Muscle of leg (tissue), 3 donors: ENCODE measurements at regions not wholly inside any gene's neighbourhood (a gene's known extent, or its start where the extent isn't known, plus 50 kb on each side); places are given as distances from the start of the nearest gene placed in this dataset.

Experiments
- DNase-seq: peaks from one replicate; pipeline ENCODE4 v3.0.0; 2013
- H3K27ac ChIP-seq: one replicate; pipeline ENCODE4 v1.5.1; 2013; ENCODE audit warnings: mild to moderate bottlenecking, low read length, control low read depth
- H3K27me3 ChIP-seq: one replicate; pipeline ENCODE4 v1.6.1; 2013; ENCODE audit warnings: low read length; ENCODE audit not compliant: control insufficient read depth, insufficient read depth
- H3K36me3 ChIP-seq: one replicate; pipeline ENCODE4 v1.6.1; 2013; ENCODE audit warnings: low read length; ENCODE audit not compliant: control insufficient read depth, insufficient read depth
- H3K4me1 ChIP-seq: one replicate; pipeline ENCODE4 v1.6.1; 2013; ENCODE audit warnings: low read length; ENCODE audit not compliant: control insufficient read depth, insufficient read depth
- H3K4me3 ChIP-seq: one replicate; pipeline ENCODE4 v1.5.1; 2013; ENCODE audit warnings: low read length, control low read depth
- H3K9me3 ChIP-seq: replicated peaks from 2 replicates; pipeline ENCODE4 v1.6.1; 2013; ENCODE audit warnings: low read depth, low read length; ENCODE audit not compliant: control insufficient read depth
- WGBS: methylation state at CpG from one replicate; pipeline ENCODE4 v1.1.5; 2013; ENCODE audit warnings: missing lambda C conversion rate; ENCODE audit not compliant: insufficient coverage; 5-methylcytosine and 5-hydroxymethylcytosine counted together

GRCh38 chr4:129362691-129363274 lies 266.8 kb downstream of the C4orf33 start:
- Histone ChIP-seq H3K27ac (no peak overlapping the region), H3K4me1 (no peaks in the 10 kb centered on the region), H3K36me3 (no peaks in the 10 kb centered on the region), H3K27me3 (no peaks in the 10 kb centered on the region), H3K9me3 (no peaks in the 10 kb centered on the region), H3K4me3 (no peak overlapping the region)
- no CpG with 5 or more reads among the region's 5 CpGs for WGBS
- peak; percentile 88 for DNase-seq

DNA sequence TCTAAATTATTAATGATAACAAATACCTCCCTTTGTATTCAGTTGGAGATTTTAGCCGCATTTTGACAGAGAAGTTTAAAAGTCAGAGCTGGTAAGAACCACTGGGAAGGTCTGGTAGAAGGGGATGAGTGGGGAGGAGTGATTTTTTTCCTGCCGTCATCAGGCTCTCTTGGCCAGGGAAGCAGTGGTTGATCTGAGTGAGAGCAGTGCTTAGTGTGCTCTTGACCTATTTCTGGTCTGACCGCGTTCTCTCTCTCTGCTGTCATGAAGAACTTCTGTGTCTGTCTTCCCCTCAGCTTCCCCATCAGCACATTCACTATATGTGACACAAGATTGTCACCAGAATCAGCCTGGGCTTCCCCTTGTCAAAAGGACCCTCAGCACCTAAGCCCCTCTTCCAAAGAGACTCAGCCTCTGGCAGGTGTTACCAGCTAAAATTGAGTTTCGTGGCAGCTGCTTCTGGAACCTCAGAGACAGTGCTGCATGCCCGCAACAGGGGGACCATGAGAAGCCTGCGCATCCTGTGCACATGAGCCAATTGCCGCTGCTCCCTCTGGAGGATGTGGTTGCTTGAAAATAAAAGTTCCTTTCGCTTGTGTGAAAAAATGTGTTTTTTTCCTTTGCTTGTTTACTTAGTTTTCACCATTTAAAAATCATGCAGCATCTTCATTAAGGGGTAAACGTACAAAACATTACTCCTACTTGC lies 268.9 kb downstream of the C4orf33 start:
- DNase-seq: no peak
- no peaks in the 10 kb centered on the region for H3K27me3 ChIP-seq
- no peaks in the 10 kb centered on the region for H3K4me1 ChIP-seq
- H3K4me3 ChIP-seq: no peak overlapping the region
- no peaks in the 10 kb centered on the region for H3K36me3 ChIP-seq
- H3K27ac ChIP-seq: no peak overlapping the region
- WGBS: 76% methylated on average over 5 of the region's 10 CpGs
- no peaks in the 10 kb centered on the region for H3K9me3 ChIP-seq

DNA sequence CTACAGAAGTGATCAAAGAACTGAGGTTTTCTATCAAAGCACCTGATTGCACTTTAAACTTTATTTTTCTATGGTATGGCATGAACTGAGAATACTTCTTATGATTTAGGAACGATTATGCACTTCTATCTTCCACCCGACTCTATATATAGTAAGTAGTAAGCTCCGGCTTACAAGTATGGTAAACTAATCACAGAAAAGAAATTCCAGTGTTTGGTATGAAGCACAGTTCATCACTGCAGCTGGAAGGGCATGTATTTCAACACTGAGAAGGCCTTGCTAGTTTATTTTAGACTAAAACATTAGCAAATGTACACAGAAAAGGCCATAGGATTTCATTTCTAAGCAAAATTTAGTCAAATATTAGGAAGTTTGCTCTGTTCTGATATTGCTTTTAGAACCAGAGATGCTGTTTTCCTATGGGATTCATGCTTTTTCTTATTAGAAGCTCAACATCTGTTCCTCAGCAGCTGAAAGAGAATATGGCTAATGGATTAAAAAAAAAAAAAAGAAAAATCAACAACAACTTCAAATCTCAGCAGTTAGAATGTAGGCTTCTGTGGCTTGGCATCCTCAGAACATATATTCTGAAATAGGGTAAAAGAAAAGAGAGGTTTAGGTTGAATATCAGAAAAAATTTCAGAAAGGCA lies 273.5 kb downstream of the C4orf33 start:
- H3K9me3 ChIP-seq: no peaks in the 10 kb centered on the region
- no peaks in the 10 kb centered on the region for H3K27me3 ChIP-seq
- no CpG with 5 or more reads among the region's 3 CpGs for WGBS
- no peaks in the 10 kb centered on the region for H3K36me3 ChIP-seq
- no peak overlapping the region for H3K27ac ChIP-seq
- DNase-seq: peak; percentile 68
- H3K4me3 ChIP-seq: no peak overlapping the region
- peaks cover 2% of the 10 kb centered on the region for H3K4me1 ChIP-seq

- no peak overlapping the region for H3K4me3 ChIP-seq
- no CpG with 5 or more reads among the region's 4 CpGs for WGBS
- no peak overlapping the region for H3K27ac ChIP-seq
- no peak for DNase-seq
- H3K9me3 ChIP-seq: no peaks in the 10 kb centered on the region
- H3K36me3 ChIP-seq: no peaks in the 10 kb centered on the region
- H3K4me1 ChIP-seq: peaks cover 2% of the 10 kb centered on the region
- H3K27me3 ChIP-seq: no peaks in the 10 kb centered on the region
Measured at GRCh38 chr4:129371065-129371464, 275.1 kb downstream of the C4orf33 start.

- Histone ChIP-seq H3K9me3 (no peaks in the 10 kb centered on the region), H3K4me1 (peaks cover 2% of the 10 kb centered on the region), H3K27me3 (no peaks in the 10 kb centered on the region), H3K27ac (no peak overlapping the region), H3K4me3 (no peak overlapping the region), H3K36me3 (no peaks in the 10 kb centered on the region)
- WGBS: 27% methylated on average over 2 of the region's 3 CpGs
- peak; percentile 85 for DNase-seq
Measured at GRCh38 chr4:129371926-129372325, 276.0 kb downstream of the C4orf33 start.

GRCh38 chr4:129377131-129377845 lies 281.3 kb downstream of the C4orf33 start:
- H3K4me1 ChIP-seq: no peaks in the 10 kb centered on the region
- H3K9me3 ChIP-seq: no peaks in the 10 kb centered on the region
- no peak overlapping the region for H3K27ac ChIP-seq
- H3K36me3 ChIP-seq: no peaks in the 10 kb centered on the region
- DNase-seq: peak; percentile 46
- WGBS: 20% methylated on average over 1 of the region's 4 CpGs
- no peaks in the 10 kb centered on the region for H3K27me3 ChIP-seq
- no peak overlapping the region for H3K4me3 ChIP-seq

GRCh38 chr4:129378364-129378763 lies 282.4 kb downstream of the C4orf33 start:
- DNase-seq: no peak
- H3K27ac ChIP-seq: no peak overlapping the region
- no peaks in the 10 kb centered on the region for H3K27me3 ChIP-seq
- no peaks in the 10 kb centered on the region for H3K36me3 ChIP-seq
- H3K9me3 ChIP-seq: no peaks in the 10 kb centered on the region
- no CpG with 5 or more reads among the region's 3 CpGs for WGBS
- no peak overlapping the region for H3K4me3 ChIP-seq
- no peaks in the 10 kb centered on the region for H3K4me1 ChIP-seq

GRCh38 chr4:129379429-129379828 lies 283.5 kb downstream of the C4orf33 start:
- H3K27me3 ChIP-seq: no peaks in the 10 kb centered on the region
- no CpG with 5 or more reads among the region's 2 CpGs for WGBS
- no peaks in the 10 kb centered on the region for H3K36me3 ChIP-seq
- no peak for DNase-seq
- no peak overlapping the region for H3K27ac ChIP-seq
- no peaks in the 10 kb centered on the region for H3K9me3 ChIP-seq
- H3K4me3 ChIP-seq: no peak overlapping the region
- no peaks in the 10 kb centered on the region for H3K4me1 ChIP-seq

DNA sequence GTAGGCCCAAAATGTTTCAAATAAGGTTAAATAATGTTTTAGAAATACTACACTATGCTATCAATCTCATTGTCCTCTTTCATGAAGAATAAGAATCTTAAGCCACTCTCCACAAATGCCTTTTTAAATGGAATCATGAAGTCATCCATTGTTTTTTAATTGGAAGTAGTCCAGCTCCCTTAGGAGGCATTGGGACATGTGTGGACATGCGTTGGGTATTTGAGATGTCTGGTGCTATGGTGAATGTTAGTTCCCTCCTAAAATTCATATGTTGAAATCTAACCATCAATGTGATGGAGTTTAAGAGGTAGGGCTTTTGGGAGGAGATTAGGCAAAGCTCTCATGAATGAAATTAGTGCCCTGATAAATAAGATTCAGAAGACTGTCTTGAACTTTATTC lies 289.0 kb downstream of the C4orf33 start:
- Histone ChIP-seq H3K27me3 (no peaks in the 10 kb centered on the region), H3K27ac (no peak overlapping the region), H3K4me3 (no peak overlapping the region), H3K4me1 (no peaks in the 10 kb centered on the region), H3K36me3 (no peaks in the 10 kb centered on the region), H3K9me3 (no peaks in the 10 kb centered on the region)
- DNase-seq: no peak
- WGBS: no CpG with 5 or more reads among the region's 1 CpG

DNA sequence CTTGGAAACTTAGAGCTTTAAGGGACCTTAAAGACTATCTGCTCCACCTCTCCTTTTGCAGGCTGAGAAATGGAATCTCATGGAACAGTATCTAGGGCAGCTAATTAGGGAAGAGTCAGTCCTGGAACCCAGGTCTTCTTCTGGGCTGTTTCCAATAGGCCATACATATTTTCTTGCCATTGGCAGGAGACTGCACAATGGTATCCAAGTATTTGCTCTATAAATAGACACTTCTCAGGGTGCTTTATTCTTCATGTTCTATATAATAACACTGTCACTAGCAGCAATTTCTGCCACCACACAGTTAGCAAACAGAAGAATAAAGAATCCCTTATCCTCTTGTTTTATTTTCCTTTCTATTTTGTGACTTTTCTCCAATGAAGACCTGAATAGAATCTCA lies 291.7 kb downstream of the C4orf33 start:
- H3K9me3 ChIP-seq: no peaks in the 10 kb centered on the region
- H3K27ac ChIP-seq: no peak overlapping the region
- H3K27me3 ChIP-seq: no peaks in the 10 kb centered on the region
- peak; percentile 11 for DNase-seq
- no peak overlapping the region for H3K4me3 ChIP-seq
- H3K4me1 ChIP-seq: no peaks in the 10 kb centered on the region
- H3K36me3 ChIP-seq: no peaks in the 10 kb centered on the region
